Bronchial epithelial cell (primary cell): ENCODE measurements at regions not wholly inside any gene's neighbourhood (a gene's known extent, or its start where the extent isn't known, plus 50 kb on each side); places are given as distances from the start of the nearest gene placed in this dataset.

Experiments used
- DNase-seq: peaks from one replicate; pipeline ENCODE4 v3.0.0-alpha.2; 2010; ENCODE audit warnings: low read depth
- FAIRE-seq: peaks from 2 replicates; lab custom pipeline; 2011; peaks lifted over from hg19 to GRCh38; lab: Jason Lieb, UNC
- H3K27me3 ChIP-seq: 2 replicates; pipeline ENCODE4 v1.5.1; 2011; ENCODE audit warnings: low read length; ENCODE audit not compliant: control insufficient read depth, insufficient read depth
- H3K36me3 ChIP-seq: 2 replicates; pipeline ENCODE4 v1.5.1; 2011; ENCODE audit warnings: low read length; ENCODE audit not compliant: control insufficient read depth, insufficient read depth
- H3K4me3 ChIP-seq: 2 replicates; pipeline ENCODE4 v1.5.1; 2011; ENCODE audit warnings: mild to moderate bottlenecking, low read depth, low read length, control low read depth
- TF ChIP-seq, protein P1 (sequence below): IDR thresholded peaks from 2 replicates; pipeline ENCODE4 v1.5.1; 2011; ENCODE audit warnings: mild to moderate bottlenecking, moderate library complexity, low read length, control low read depth, inconsistent platforms; ENCODE audit not compliant: insufficient read depth, severe bottlenecking

DNA sequence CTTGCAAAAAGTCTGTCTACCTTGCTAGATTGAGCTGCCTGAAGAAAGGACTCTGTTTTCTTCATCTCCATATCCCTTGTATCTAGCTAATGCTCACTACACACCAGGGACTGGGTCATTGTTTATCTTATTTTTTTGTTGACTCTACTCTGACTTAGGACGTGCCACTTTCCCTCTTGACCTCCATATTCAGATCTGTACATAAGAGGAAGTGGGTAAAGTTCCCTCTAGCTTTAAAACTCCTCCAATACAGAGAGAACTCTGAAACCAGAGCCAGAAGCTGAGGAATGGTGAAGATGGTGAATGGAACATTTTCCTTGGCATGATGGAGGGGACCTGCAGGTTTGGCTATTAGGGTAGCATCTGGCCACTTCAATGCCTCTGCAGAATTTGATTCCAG, 2026.1 kb upstream of the TENM3 start:
- TF ChIP-seq, protein P1, sequence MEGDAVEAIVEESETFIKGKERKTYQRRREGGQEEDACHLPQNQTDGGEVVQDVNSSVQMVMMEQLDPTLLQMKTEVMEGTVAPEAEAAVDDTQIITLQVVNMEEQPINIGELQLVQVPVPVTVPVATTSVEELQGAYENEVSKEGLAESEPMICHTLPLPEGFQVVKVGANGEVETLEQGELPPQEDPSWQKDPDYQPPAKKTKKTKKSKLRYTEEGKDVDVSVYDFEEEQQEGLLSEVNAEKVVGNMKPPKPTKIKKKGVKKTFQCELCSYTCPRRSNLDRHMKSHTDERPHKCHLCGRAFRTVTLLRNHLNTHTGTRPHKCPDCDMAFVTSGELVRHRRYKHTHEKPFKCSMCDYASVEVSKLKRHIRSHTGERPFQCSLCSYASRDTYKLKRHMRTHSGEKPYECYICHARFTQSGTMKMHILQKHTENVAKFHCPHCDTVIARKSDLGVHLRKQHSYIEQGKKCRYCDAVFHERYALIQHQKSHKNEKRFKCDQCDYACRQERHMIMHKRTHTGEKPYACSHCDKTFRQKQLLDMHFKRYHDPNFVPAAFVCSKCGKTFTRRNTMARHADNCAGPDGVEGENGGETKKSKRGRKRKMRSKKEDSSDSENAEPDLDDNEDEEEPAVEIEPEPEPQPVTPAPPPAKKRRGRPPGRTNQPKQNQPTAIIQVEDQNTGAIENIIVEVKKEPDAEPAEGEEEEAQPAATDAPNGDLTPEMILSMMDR: no peak
- Histone ChIP-seq H3K4me3 (no peak overlapping the region), H3K27me3 (no peaks in the 10 kb centered on the region), H3K36me3 (no peaks in the 10 kb centered on the region)
- DNase-seq (no peak), FAIRE-seq (no peak)

- Histone ChIP-seq H3K36me3 (no peaks in the 10 kb centered on the region), H3K4me3 (no peak overlapping the region), H3K27me3 (no peaks in the 10 kb centered on the region)
- DNase-seq: no peak
- no peak for FAIRE-seq
- TF ChIP-seq, protein P1: no peak
Observed at GRCh38 chr4:180219080-180219479, 2024.1 kb upstream of the TENM3 start.

GRCh38 chr4:180225977-180226376, 2017.2 kb upstream of the TENM3 start:
- Histone ChIP-seq H3K4me3 (no peak overlapping the region), H3K36me3 (no peaks in the 10 kb centered on the region), H3K27me3 (no peaks in the 10 kb centered on the region)
- DNase-seq (no peak), FAIRE-seq (no peak)
- TF ChIP-seq, protein P1: no peak

GRCh38 chr4:180234730-180235129, 2008.5 kb upstream of the TENM3 start:
- no peak for FAIRE-seq
- no peak for DNase-seq
- H3K4me3 ChIP-seq: no peak overlapping the region
- TF ChIP-seq, protein P1: no peak
- H3K36me3 ChIP-seq: no peaks in the 10 kb centered on the region
- H3K27me3 ChIP-seq: no peaks in the 10 kb centered on the region

- TF ChIP-seq, protein P1: no peak
- H3K36me3 ChIP-seq: no peaks in the 10 kb centered on the region
- H3K27me3 ChIP-seq: no peaks in the 10 kb centered on the region
- no peak for FAIRE-seq
- H3K4me3 ChIP-seq: no peak overlapping the region
- DNase-seq: no peak
Observed at GRCh38 chr4:180240670-180241069, 2002.5 kb upstream of the TENM3 start.

- Histone ChIP-seq H3K27me3 (no peaks in the 10 kb centered on the region), H3K36me3 (no peaks in the 10 kb centered on the region), H3K4me3 (no peak overlapping the region)
- TF ChIP-seq, protein P1: no peak
- DNase-seq (no peak), FAIRE-seq (no peak)
Observed at GRCh38 chr4:180253419-180253818, 1989.8 kb upstream of the TENM3 start.
